Liver (tissue), 8 donors: ENCODE measurements at regions not wholly inside any gene's neighbourhood (a gene's known extent, or its start where the extent isn't known, plus 50 kb on each side); places are given as distances from the start of the nearest gene placed in this dataset.

Experiments
- DNase-seq: peaks from one replicate; pipeline ENCODE4 v3.0.0-alpha.2; 2017; ENCODE audit warnings: low spot score
- H3K27ac ChIP-seq, 2 donors: one replicate each; pipeline ENCODE4 v1.7.0; 2013; ENCODE audit warnings: inconsistent platforms in 2 of 2, low read length in 2 of 2, control low read depth in 1 of 2, low read depth in 1 of 2, mild to moderate bottlenecking in 1 of 2
- H3K27me3 ChIP-seq, 4 donors: one replicate each; pipeline versions ENCODE4 v1.6.1 to v1.7.0; 2013; ENCODE audit warnings: low read length in 3 of 4, inconsistent platforms in 1 of 4, mild to moderate bottlenecking in 1 of 4, moderate library complexity in 1 of 4; ENCODE audit not compliant: control insufficient read depth in 4 of 4, insufficient read depth in 4 of 4
- H3K36me3 ChIP-seq, 4 donors: one replicate each; pipeline versions ENCODE4 v1.6.1 to v1.7.0; 2013; ENCODE audit warnings: low read length in 3 of 4, mild to moderate bottlenecking in 3 of 4, low read depth in 1 of 4, moderate library complexity in 1 of 4; ENCODE audit not compliant: control insufficient read depth in 4 of 4, insufficient read depth in 3 of 4
- H3K4me1 ChIP-seq, 4 donors: one replicate each; pipeline versions ENCODE4 v1.6.1 to v1.7.0; 2013; ENCODE audit warnings: low read length in 3 of 4, mild to moderate bottlenecking in 3 of 4, moderate library complexity in 1 of 4; ENCODE audit not compliant: control insufficient read depth in 4 of 4, insufficient read depth in 4 of 4
- H3K4me3 ChIP-seq, 3 donors: one replicate each; pipeline versions ENCODE4 v1.6.1 to v1.7.0; 2013; ENCODE audit warnings: low read length in 3 of 3, control low read depth in 1 of 3, low read depth in 1 of 3, mild to moderate bottlenecking in 1 of 3
- H3K9ac ChIP-seq, 2 donors: one replicate each; pipeline ENCODE4 v1.7.0; 2013; ENCODE audit warnings: low read length in 2 of 2, mild to moderate bottlenecking in 2 of 2, moderate library complexity in 2 of 2, control low read depth in 1 of 2, low read depth in 1 of 2
- H3K9me3 ChIP-seq, 4 donors: one replicate each; pipeline versions ENCODE4 v1.6.1 to v1.7.0; 2013; ENCODE audit warnings: low read length in 3 of 4; ENCODE audit not compliant: control insufficient read depth in 4 of 4
- CTCF ChIP-seq: fragments of 150-350 bp; IDR thresholded peaks from 2 replicates; pipeline ENCODE4 v1.5.1; 2017; ENCODE audit warnings: improper control_type of control experiment, low read depth, low read length; ENCODE audit not compliant: missing input control
- EGR1 ChIP-seq, 2 donors: IDR thresholded peaks; 2 replicates each; pipeline ENCODE4 v1.6.1; 2016 to 2018; ENCODE audit warnings: antibody characterized with exemption in 2 of 2, low read depth in 2 of 2
- FOXA2 ChIP-seq: IDR thresholded peaks from 2 replicates; pipeline ENCODE4 v1.6.1; 2016; ENCODE audit warnings: antibody characterized with exemption
- GABPA ChIP-seq, 2 donors: IDR thresholded peaks in 1 of 2; conservative IDR thresholded peaks in 1 of 2; 2 replicates each; pipeline ENCODE4 v1.6.1; 2016; ENCODE audit warnings: antibody characterized with exemption in 2 of 2, mild to moderate bottlenecking in 1 of 2, moderate library complexity in 1 of 2
- HNF4A ChIP-seq, 2 donors: conservative IDR thresholded peaks; 2 replicates each; pipeline ENCODE4 v1.6.1; 2016; ENCODE audit warnings: antibody characterized with exemption in 2 of 2, mild to moderate bottlenecking in 2 of 2
- HNF4G ChIP-seq: IDR thresholded peaks from 2 replicates; pipeline ENCODE4 v1.6.1; 2016; ENCODE audit warnings: antibody characterized with exemption
- JUND ChIP-seq, 2 donors: IDR thresholded peaks; 2 replicates each; pipeline ENCODE4 v1.6.1; 2016; ENCODE audit warnings: antibody characterized with exemption in 2 of 2
- RAD21 ChIP-seq, 2 donors: IDR thresholded peaks; 2 replicates each; pipeline ENCODE4 v1.6.1; 2016; ENCODE audit warnings: antibody characterized with exemption in 2 of 2, mild to moderate bottlenecking in 2 of 2
- RXRA ChIP-seq, 2 donors: IDR thresholded peaks; 2 replicates each; pipeline ENCODE4 v1.6.1; 2017 to 2018; ENCODE audit warnings: antibody characterized with exemption in 2 of 2, mild to moderate bottlenecking in 1 of 2
- YY1 ChIP-seq: IDR thresholded peaks from 2 replicates; pipeline ENCODE4 v1.6.1; 2016; ENCODE audit warnings: antibody characterized with exemption, mild to moderate bottlenecking
- ZBTB33 ChIP-seq: IDR thresholded peaks from 2 replicates; pipeline ENCODE4 v1.6.1; 2016; ENCODE audit warnings: antibody characterized with exemption
- WGBS: extraction: QIAGEN DNeasy Blood & Tissue Kit; methylation state at CpG from one replicate; pipeline ENCODE4 v1.1.7; 2013; 5-methylcytosine and 5-hydroxymethylcytosine counted together
- donor health status: healthy.
- donor health status: healthy.
- donor health status: healthy.
- donor health status: healthy.
- donor health status: healthy.

GRCh38 chr7:54249686-54250085 is 292.5 kb upstream of the VSTM2A start:
- Histone ChIP-seq H3K4me3 (no peak overlapping the region), H3K4me1 (peaks cover 0 to 13% (median 4%) of the 10 kb centered on the region in 4 donors), H3K9ac (no peak overlapping the region), H3K27ac (no peak overlapping the region), H3K27me3 (no peaks in the 10 kb centered on the region), H3K36me3 (no peaks in the 10 kb centered on the region), H3K9me3 (no peaks in the 10 kb centered on the region)
- WGBS, result 66% methylated on average over 3 of the region's 3 CpGs
- TF ChIP-seq ZBTB33, result no peak
- no peak for DNase-seq

GRCh38 chr7:54252256-54253035 is 289.7 kb upstream of the VSTM2A start:
- Histone ChIP-seq H3K9ac (no peak overlapping the region), H3K36me3 (no peaks in the 10 kb centered on the region), H3K27me3 (no peaks in the 10 kb centered on the region), H3K9me3 (no peaks in the 10 kb centered on the region), H3K4me1 (peaks cover 0 to 13% (median 4%) of the 10 kb centered on the region in 4 donors), H3K27ac (no peak overlapping the region), H3K4me3 (no peak overlapping the region)
- no peak for DNase-seq
- peak in 1 of 2 donors; percentile 50 for TF ChIP-seq RXRA (IDR thresholded peaks at IDR 0.05)
- no peak for TF ChIP-seq HNF4G
- no peak for TF ChIP-seq HNF4A (conservative IDR thresholded peaks at IDR 0.05)
- no peak for TF ChIP-seq JUND (IDR thresholded peaks at IDR 0.05)
- no peak for TF ChIP-seq YY1
- TF ChIP-seq ZBTB33, result peak; percentile 16
- peak; percentile 39 for TF ChIP-seq FOXA2
- TF ChIP-seq RAD21 (IDR thresholded peaks at IDR 0.05), result no peak
- no peak for TF ChIP-seq CTCF
- TF ChIP-seq EGR1 (IDR thresholded peaks at IDR 0.05; ENCODE audit: low read depth in 2 of 2), result no peak
- 72% methylated on average over 7 of the region's 7 CpGs for WGBS

GRCh38 chr7:54253036-54253373 is 289.2 kb upstream of the VSTM2A start:
- no peak overlapping the region for H3K27ac ChIP-seq
- H3K4me1 ChIP-seq, result peaks cover 0 to 13% (median 4%) of the 10 kb centered on the region in 4 donors
- H3K36me3 ChIP-seq, result no peaks in the 10 kb centered on the region
- WGBS, result 50% methylated on average over 5 of the region's 5 CpGs
- H3K9ac ChIP-seq, result no peak overlapping the region
- no peaks in the 10 kb centered on the region for H3K9me3 ChIP-seq
- no peaks in the 10 kb centered on the region for H3K27me3 ChIP-seq
- TF ChIP-seq YY1 (no peak), GABPA (IDR thresholded peaks at IDR 0.05 in 1 of 2, conservative IDR thresholded peaks at IDR 0.05 in 1 of 2) (no peak), HNF4A (conservative IDR thresholded peaks at IDR 0.05) (peak in 1 of 2 donors; percentile 2)
- no peak for DNase-seq
- H3K4me3 ChIP-seq, result no peak overlapping the region
